Trophoblast cell (in vitro differentiated cells and primary cell): ENCODE measurements at regions not wholly inside any gene's neighbourhood (a gene's known extent, or its start where the extent isn't known, plus 50 kb on each side); places are given as distances from the start of the nearest gene placed in this dataset.

Experiments
- DNase-seq, 2 donors: peaks; one replicate each; pipeline ENCODE4 v3.0.0-alpha.2; 2016
- H2AFZ ChIP-seq: 2 replicates; pipeline ENCODE4 v1.6.1; 2013; ENCODE audit warnings: low read length, moderate library complexity, mild to moderate bottlenecking; ENCODE audit not compliant: insufficient read depth, poor library complexity
- H2AK5ac ChIP-seq: 2 replicates; pipeline ENCODE4 v1.6.1; 2013; ENCODE audit warnings: mild to moderate bottlenecking, low read length
- H2BK120ac ChIP-seq: 2 replicates; pipeline ENCODE4 v1.6.1; 2013; ENCODE audit warnings: low read length, mild to moderate bottlenecking, moderate library complexity; ENCODE audit not compliant: insufficient read depth, poor library complexity
- H2BK12ac ChIP-seq: 2 replicates; pipeline ENCODE4 v1.6.1; 2013; ENCODE audit warnings: mild to moderate bottlenecking, low read length, moderate library complexity
- H2BK5ac ChIP-seq: 2 replicates; pipeline ENCODE4 v1.6.1; 2013; ENCODE audit warnings: low read length, low read depth, moderate library complexity, mild to moderate bottlenecking; ENCODE audit not compliant: poor library complexity
- H3K14ac ChIP-seq: 2 replicates; pipeline ENCODE4 v1.6.1; 2013; ENCODE audit warnings: mild to moderate bottlenecking, low read length
- H3K18ac ChIP-seq: 2 replicates; pipeline ENCODE4 v1.6.1; 2013; ENCODE audit warnings: mild to moderate bottlenecking, low read length
- H3K23ac ChIP-seq: 2 replicates; pipeline ENCODE4 v1.6.1; 2013; ENCODE audit warnings: low read length
- H3K27ac ChIP-seq: 2 replicates; pipeline ENCODE4 v1.5.1; 2013; ENCODE audit warnings: low read depth, mild to moderate bottlenecking, inconsistent platforms, low read length, moderate library complexity
- H3K27me3 ChIP-seq: 2 replicates; pipeline ENCODE4 v1.6.1; 2013; ENCODE audit warnings: inconsistent platforms, mild to moderate bottlenecking, low read length, moderate library complexity; ENCODE audit not compliant: insufficient read depth
- H3K36me3 ChIP-seq, 2 experiments: 1 replicate in 1 of 2; 2 replicates in 1 of 2; pipeline ENCODE4 v1.6.1; 2013; ENCODE audit warnings: low read length in 2 of 2, mild to moderate bottlenecking in 2 of 2, moderate library complexity in 1 of 2; ENCODE audit not compliant: insufficient read depth in 2 of 2, control insufficient read depth in 1 of 2
- H3K4ac ChIP-seq: 2 replicates; pipeline ENCODE4 v1.6.1; 2013; ENCODE audit warnings: low read depth, mild to moderate bottlenecking, low read length, moderate library complexity
- H3K4me1 ChIP-seq, 2 experiments: 1 replicate in 1 of 2; 2 replicates in 1 of 2; pipeline ENCODE4 v1.6.1; 2013; ENCODE audit warnings: low read length in 2 of 2, mild to moderate bottlenecking in 2 of 2, moderate library complexity in 1 of 2; ENCODE audit not compliant: insufficient read depth in 2 of 2, control insufficient read depth in 1 of 2
- H3K4me2 ChIP-seq: 2 replicates; pipeline ENCODE4 v1.6.1; 2013; ENCODE audit warnings: inconsistent platforms, mild to moderate bottlenecking, low read length, moderate library complexity
- H3K4me3 ChIP-seq: 2 replicates; pipeline ENCODE4 v1.5.1; 2013; ENCODE audit warnings: mild to moderate bottlenecking, low read depth, low read length, inconsistent platforms
- H3K79me1 ChIP-seq: one replicate; pipeline ENCODE4 v1.6.1; 2013; ENCODE audit warnings: low read length
- H3K79me2 ChIP-seq: 2 replicates; pipeline ENCODE4 v1.6.1; 2013; ENCODE audit warnings: low read length, mild to moderate bottlenecking; ENCODE audit not compliant: control insufficient read depth, insufficient read depth, poor library complexity
- H3K9ac ChIP-seq: 2 replicates; pipeline ENCODE4 v1.6.1; 2013; ENCODE audit warnings: mild to moderate bottlenecking, low read length
- H3K9me3 ChIP-seq: 2 replicates; pipeline ENCODE4 v1.6.1; 2013; ENCODE audit warnings: low read depth, mild to moderate bottlenecking, control low read depth, inconsistent platforms, low read length; ENCODE audit not compliant: insufficient read depth
- H4K12ac ChIP-seq: 2 replicates; pipeline ENCODE4 v1.6.1; 2013; ENCODE audit warnings: low read depth, mild to moderate bottlenecking, low read length, moderate library complexity
- H4K8ac ChIP-seq: 2 replicates; pipeline ENCODE4 v1.6.1; 2013; ENCODE audit warnings: low read depth, mild to moderate bottlenecking, low read length, moderate library complexity
- H4K91ac ChIP-seq: one replicate; pipeline ENCODE4 v1.6.1; 2013; ENCODE audit warnings: low read depth, mild to moderate bottlenecking, low read length, moderate library complexity
- WGBS: extraction: QIAGEN DNeasy Blood & Tissue Kit; methylation state at CpG from one replicate; pipeline ENCODE4 v1.1.7; 2013; ENCODE audit warnings: missing lambda C conversion rate; ENCODE audit not compliant: insufficient read length, insufficient coverage; ENCODE audit errors: extremely low coverage; 5-methylcytosine and 5-hydroxymethylcytosine counted together

GRCh38 chr6:97939440-97940168, 656.6 kb upstream of the MMS22L start:
- no peak overlapping the region for H3K18ac ChIP-seq
- no peak overlapping the region for H4K8ac ChIP-seq
- 100% methylated on average over 1 of the region's 3 CpGs for WGBS
- no peak overlapping the region for H3K23ac ChIP-seq
- H3K36me3 ChIP-seq, result no peaks in the 10 kb centered on the region
- no peak overlapping the region for H2BK12ac ChIP-seq
- H3K79me2 ChIP-seq, result no peaks in the 10 kb centered on the region
- H2AK5ac ChIP-seq, result no peak overlapping the region
- no peak overlapping the region for H4K12ac ChIP-seq
- H3K9me3 ChIP-seq, result no peaks in the 10 kb centered on the region
- H3K27ac ChIP-seq, result no peak overlapping the region
- H3K79me1 ChIP-seq, result no peaks in the 10 kb centered on the region
- no peak overlapping the region for H3K14ac ChIP-seq
- H4K91ac ChIP-seq, result no peak overlapping the region
- no peaks in the 10 kb centered on the region for H3K4me1 ChIP-seq
- H3K4me2 ChIP-seq, result no peak overlapping the region
- no peak overlapping the region for H2BK5ac ChIP-seq
- H3K9ac ChIP-seq, result no peak overlapping the region
- no peaks in the 10 kb centered on the region for H3K27me3 ChIP-seq
- no peak overlapping the region for H3K4me3 ChIP-seq
- no peak overlapping the region for H2AFZ ChIP-seq
- no peak overlapping the region for H3K4ac ChIP-seq
- H2BK120ac ChIP-seq, result no peak overlapping the region
- DNase-seq, result no peak

GRCh38 chr6:97947841-97948240, 664.8 kb upstream of the MMS22L start:
- Histone ChIP-seq H3K4me3 (no peak overlapping the region), H2BK120ac (no peak overlapping the region), H4K8ac (no peak overlapping the region), H3K18ac (no peak overlapping the region), H3K79me1 (no peaks in the 10 kb centered on the region), H2AK5ac (no peak overlapping the region), H4K12ac (no peak overlapping the region), H3K4me2 (no peak overlapping the region), H3K4me1 (no peaks in the 10 kb centered on the region), H3K36me3 (no peaks in the 10 kb centered on the region), H2BK5ac (no peak overlapping the region), H3K27me3 (no peaks in the 10 kb centered on the region), H3K9ac (no peak overlapping the region), H2AFZ (no peak overlapping the region), H3K27ac (no peak overlapping the region), H3K9me3 (no peaks in the 10 kb centered on the region), H3K79me2 (no peaks in the 10 kb centered on the region), H3K23ac (no peak overlapping the region), H3K4ac (no peak overlapping the region), H4K91ac (no peak overlapping the region), H3K14ac (no peak overlapping the region), H2BK12ac (no peak overlapping the region)
- no CpG with 5 or more reads among the region's 3 CpGs for WGBS
- peak; percentile 41 to 55 for DNase-seq

- Histone ChIP-seq H2AK5ac (no peak overlapping the region), H3K79me1 (no peaks in the 10 kb centered on the region), H3K4me1 (peaks cover 3 to 4% of the 10 kb centered on the region in 2 experiments), H3K9ac (no peak overlapping the region), H3K79me2 (no peaks in the 10 kb centered on the region), H3K14ac (no peak overlapping the region), H2BK5ac (no peak overlapping the region), H3K4me2 (no peak overlapping the region), H3K27me3 (no peaks in the 10 kb centered on the region), H2AFZ (no peak overlapping the region), H3K18ac (no peak overlapping the region), H3K9me3 (no peaks in the 10 kb centered on the region), H4K91ac (no peak overlapping the region), H4K8ac (no peak overlapping the region), H2BK120ac (no peak overlapping the region), H3K4ac (no peak overlapping the region), H3K27ac (no peak overlapping the region), H4K12ac (no peak overlapping the region), H3K4me3 (no peak overlapping the region), H3K36me3 (no peaks in the 10 kb centered on the region), H3K23ac (no peak overlapping the region), H2BK12ac (no peak overlapping the region)
- peak; percentile 71 to 73 for DNase-seq
- WGBS, result no CpG with 5 or more reads among the region's 8 CpGs
These were observed 675.1 kb upstream of the MMS22L start for GRCh38 chr6:97958134-97958533.

GRCh38 chr6:97963193-97963592, 680.2 kb upstream of the MMS22L start:
- Histone ChIP-seq H4K91ac (no peak overlapping the region), H3K18ac (no peak overlapping the region), H3K79me1 (no peaks in the 10 kb centered on the region), H2BK5ac (no peak overlapping the region), H3K23ac (no peak overlapping the region), H3K27ac (no peak overlapping the region), H4K12ac (no peak overlapping the region), H3K36me3 (no peaks in the 10 kb centered on the region), H4K8ac (no peak overlapping the region), H3K9ac (no peak overlapping the region), H3K27me3 (no peaks in the 10 kb centered on the region), H2AFZ (no peak overlapping the region), H3K4me3 (no peak overlapping the region), H2BK120ac (no peak overlapping the region), H2AK5ac (no peak overlapping the region), H3K14ac (no peak overlapping the region), H3K4ac (no peak overlapping the region), H3K79me2 (no peaks in the 10 kb centered on the region), H3K4me1 (peaks cover 3 to 4% of the 10 kb centered on the region in 2 experiments), H2BK12ac (no peak overlapping the region), H3K9me3 (no peaks in the 10 kb centered on the region), H3K4me2 (no peak overlapping the region)
- DNase-seq, result no peak
- WGBS, result no CpG with 5 or more reads among the region's 3 CpGs
